K562 (cell line): ENCODE measurements at regions not wholly inside any gene's neighbourhood (a gene's known extent, or its start where the extent isn't known, plus 50 kb on each side); places are given as distances from the start of the nearest gene placed in this dataset.

Source experiments
- CBX1 ChIP-seq: sonication (generic); IDR thresholded peaks from 2 replicates; pipeline ENCODE4 v1.6.1; 2016; ENCODE audit warnings: antibody characterized with exemption, low read depth, mild to moderate bottlenecking
- SMAD1 ChIP-seq: fragments of 150-350 bp; IDR thresholded peaks from 2 replicates; pipeline ENCODE4 v1.6.1; 2014; ENCODE audit warnings: low read length, low read depth; ENCODE audit not compliant: partially characterized antibody
- ZNF778 ChIP-seq: fragments of 450-650 bp; formaldehyde crosslinking; IDR thresholded peaks from 2 replicates; pipeline ENCODE4 v1.4.0; 2020; ENCODE audit warnings: mild to moderate bottlenecking, moderate library complexity
- TF ChIP-seq, protein P1 (sequence below), 2 experiments: fragments of 450-650 bp in 1 of 2; sonication (generic) in 1 of 2; formaldehyde crosslinking in 1 of 2; IDR thresholded peaks; 2 replicates each; pipeline versions ENCODE4 v1.7.1 to v1.9.0; 2016 to 2022; ENCODE audit warnings: inconsistent platforms in 1 of 2, mild to moderate bottlenecking in 1 of 2, missing genetic modification reagents in 1 of 2
- TF ChIP-seq, protein P2 (sequence below): fragments of 200-800 bp; sonication (Bioruptor generic); IDR thresholded peaks from 2 replicates; pipeline ENCODE4 v1.6.1; 2017; ENCODE audit warnings: missing genetic modification characterization, missing compliant biosample characterization
- TF ChIP-seq, protein P3 (sequence below), 2 experiments: fragments of 450-650 bp; IDR thresholded peaks; 2 replicates each; pipeline ENCODE4 v1.6.1; 2016; ENCODE audit warnings: mild to moderate bottlenecking in 2 of 2, borderline replicate concordance in 1 of 2, low read depth in 1 of 2, moderate library complexity in 1 of 2

GRCh38 chr3:124517306-124517705, 212.9 kb upstream of the UMPS start (continued):
- TF ChIP-seq, protein P1, sequence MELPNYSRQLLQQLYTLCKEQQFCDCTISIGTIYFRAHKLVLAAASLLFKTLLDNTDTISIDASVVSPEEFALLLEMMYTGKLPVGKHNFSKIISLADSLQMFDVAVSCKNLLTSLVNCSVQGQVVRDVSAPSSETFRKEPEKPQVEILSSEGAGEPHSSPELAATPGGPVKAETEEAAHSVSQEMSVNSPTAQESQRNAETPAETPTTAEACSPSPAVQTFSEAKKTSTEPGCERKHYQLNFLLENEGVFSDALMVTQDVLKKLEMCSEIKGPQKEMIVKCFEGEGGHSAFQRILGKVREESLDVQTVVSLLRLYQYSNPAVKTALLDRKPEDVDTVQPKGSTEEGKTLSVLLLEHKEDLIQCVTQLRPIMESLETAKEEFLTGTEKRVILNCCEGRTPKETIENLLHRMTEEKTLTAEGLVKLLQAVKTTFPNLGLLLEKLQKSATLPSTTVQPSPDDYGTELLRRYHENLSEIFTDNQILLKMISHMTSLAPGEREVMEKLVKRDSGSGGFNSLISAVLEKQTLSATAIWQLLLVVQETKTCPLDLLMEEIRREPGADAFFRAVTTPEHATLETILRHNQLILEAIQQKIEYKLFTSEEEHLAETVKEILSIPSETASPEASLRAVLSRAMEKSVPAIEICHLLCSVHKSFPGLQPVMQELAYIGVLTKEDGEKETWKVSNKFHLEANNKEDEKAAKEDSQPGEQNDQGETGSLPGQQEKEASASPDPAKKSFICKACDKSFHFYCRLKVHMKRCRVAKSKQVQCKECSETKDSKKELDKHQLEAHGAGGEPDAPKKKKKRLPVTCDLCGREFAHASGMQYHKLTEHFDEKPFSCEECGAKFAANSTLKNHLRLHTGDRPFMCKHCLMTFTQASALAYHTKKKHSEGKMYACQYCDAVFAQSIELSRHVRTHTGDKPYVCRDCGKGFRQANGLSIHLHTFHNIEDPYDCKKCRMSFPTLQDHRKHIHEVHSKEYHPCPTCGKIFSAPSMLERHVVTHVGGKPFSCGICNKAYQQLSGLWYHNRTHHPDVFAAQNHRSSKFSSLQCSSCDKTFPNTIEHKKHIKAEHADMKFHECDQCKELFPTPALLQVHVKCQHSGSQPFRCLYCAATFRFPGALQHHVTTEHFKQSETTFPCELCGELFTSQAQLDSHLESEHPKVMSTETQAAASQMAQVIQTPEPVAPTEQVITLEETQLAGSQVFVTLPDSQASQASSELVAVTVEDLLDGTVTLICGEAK (IDR thresholded peaks at IDR 0.05): no peak
- TF ChIP-seq, protein P1 (CRISPR knock-in tag; IDR thresholded peaks at IDR 0.05): no peak
- TF ChIP-seq SMAD1 (no peak), CBX1 (no peak), ZNF778 (CRISPR knock-in tag) (no peak)
- TF ChIP-seq, protein P2, sequence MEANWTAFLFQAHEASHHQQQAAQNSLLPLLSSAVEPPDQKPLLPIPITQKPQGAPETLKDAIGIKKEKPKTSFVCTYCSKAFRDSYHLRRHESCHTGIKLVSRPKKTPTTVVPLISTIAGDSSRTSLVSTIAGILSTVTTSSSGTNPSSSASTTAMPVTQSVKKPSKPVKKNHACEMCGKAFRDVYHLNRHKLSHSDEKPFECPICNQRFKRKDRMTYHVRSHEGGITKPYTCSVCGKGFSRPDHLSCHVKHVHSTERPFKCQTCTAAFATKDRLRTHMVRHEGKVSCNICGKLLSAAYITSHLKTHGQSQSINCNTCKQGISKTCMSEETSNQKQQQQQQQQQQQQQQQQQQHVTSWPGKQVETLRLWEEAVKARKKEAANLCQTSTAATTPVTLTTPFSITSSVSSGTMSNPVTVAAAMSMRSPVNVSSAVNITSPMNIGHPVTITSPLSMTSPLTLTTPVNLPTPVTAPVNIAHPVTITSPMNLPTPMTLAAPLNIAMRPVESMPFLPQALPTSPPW (CRISPR knock-in tag): no peak
- TF ChIP-seq, protein P3, sequence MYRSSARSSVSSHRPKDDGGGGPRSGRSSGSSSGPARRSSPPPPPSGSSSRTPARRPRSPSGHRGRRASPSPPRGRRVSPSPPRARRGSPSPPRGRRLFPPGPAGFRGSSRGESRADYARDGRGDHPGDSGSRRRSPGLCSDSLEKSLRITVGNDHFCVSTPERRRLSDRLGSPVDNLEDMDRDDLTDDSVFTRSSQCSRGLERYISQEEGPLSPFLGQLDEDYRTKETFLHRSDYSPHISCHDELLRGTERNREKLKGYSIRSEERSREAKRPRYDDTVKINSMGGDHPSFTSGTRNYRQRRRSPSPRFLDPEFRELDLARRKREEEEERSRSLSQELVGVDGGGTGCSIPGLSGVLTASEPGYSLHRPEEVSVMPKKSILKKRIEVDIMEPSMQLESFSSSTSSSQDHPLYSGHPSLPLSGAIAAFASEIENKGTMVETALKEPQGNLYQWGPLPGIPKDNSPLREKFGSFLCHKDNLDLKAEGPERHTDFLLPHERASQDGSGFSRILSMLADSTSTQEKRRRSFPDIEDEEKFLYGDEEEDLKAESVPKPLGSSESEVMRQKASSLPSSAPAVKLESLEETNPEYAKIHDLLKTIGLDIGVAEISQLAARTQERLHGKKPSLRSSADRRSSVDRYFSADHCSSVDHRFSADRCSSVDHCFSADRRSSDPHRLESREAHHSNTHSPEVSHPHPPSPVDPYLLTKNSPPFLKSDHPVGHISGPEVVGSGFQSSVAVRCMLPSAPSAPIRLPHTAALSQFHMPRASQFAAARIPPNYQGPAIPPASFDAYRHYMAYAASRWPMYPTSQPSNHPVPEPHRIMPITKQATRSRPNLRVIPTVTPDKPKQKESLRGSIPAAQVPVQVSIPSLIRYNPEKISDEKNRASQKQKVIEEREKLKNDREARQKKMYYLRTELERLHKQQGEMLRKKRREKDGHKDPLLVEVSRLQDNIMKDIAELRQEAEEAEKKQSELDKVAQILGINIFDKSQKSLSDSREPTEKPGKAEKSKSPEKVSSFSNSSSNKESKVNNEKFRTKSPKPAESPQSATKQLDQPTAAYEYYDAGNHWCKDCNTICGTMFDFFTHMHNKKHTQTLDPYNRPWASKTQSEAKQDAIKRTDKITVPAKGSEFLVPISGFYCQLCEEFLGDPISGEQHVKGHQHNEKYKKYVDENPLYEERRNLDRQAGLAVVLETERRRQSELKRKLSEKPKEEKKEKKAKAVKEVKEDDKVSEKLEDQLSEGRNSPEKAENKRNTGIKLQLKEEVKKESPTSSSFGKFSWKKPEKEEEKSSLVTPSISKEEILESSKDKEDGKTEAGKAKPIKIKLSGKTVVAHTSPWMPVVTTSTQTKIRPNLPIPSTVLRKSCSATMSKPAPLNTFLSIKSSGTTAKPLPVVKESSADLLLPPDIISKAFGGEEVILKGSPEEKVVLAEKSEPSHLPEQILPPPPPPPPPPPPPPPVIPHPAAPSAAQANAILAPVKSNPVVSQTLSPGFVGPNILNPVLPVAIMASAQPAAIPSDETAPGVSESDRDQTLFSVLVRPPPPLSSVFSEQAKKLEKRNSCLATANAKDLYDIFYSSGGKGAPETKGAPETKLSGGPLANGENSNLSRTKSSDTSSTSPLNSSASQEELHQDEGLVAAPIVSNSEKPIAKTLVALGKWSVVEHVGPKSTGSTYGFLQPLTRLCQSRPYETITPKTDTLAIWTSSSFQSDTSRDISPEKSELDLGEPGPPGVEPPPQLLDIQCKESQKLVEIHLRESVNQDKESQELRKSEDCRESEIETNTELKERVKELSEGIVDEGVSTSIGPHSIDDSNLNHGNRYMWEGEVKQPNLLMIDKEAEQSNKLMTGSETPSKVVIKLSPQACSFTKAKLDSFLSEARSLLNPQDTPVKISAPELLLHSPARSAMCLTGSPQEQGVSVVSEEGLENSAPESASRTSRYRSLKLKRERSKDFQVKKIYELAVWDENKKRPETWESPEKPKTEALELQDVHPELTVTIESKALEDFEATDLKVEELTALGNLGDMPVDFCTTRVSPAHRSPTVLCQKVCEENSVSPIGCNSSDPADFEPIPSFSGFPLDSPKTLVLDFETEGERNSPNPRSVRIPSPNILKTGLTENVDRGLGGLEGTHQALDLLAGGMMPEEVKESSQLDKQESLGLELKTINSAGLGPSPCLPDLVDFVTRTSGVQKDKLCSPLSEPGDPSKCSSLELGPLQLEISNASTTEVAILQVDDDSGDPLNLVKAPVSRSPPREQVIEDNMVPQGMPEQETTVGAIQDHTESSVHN (IDR thresholded peaks at IDR 0.05; ENCODE audit: borderline replicate concordance in 1 of 2, low read depth in 1 of 2): no peak
